K562 (cell line): ENCODE measurements at regions not wholly inside any gene's neighbourhood (a gene's known extent, or its start where the extent isn't known, plus 50 kb on each side); places are given as distances from the start of the nearest gene placed in this dataset.

Source experiments
- ATAC-seq: fragments of 200-7000 bp; cut with Tn5 transposase; 3 replicates; pipeline ENCODE4 v1.9.1; 2020; ENCODE audit warnings: moderate library complexity
- BruUV-seq: library from RNA; stranded (reverse); fragments of 400-500 nt; replicated peaks from 2 replicates; lab custom pipeline; 2021; lab: Mats Ljungman, UMichigan
- CTCF ChIA-PET: fragments of 300-600 bp; formaldehyde crosslinking; extraction: SDS; loops from one replicate; lab custom pipeline; 2021; ENCODE audit warnings: low intra/inter-chr PET ratio; lab: Yijun Ruan, JAX
- POLR2A ChIA-PET: fragments of 300-600, 350-650 bp; sonication (Branson Sonifier 250); formaldehyde crosslinking; extraction: SDS; loops from one replicate; lab custom pipeline; 2021; ENCODE audit warnings: antibody characterized with exemption, inconsistent platforms; lab: Yijun Ruan, JAX
- DNase-seq, 4 experiments: peaks; one replicate each; pipeline versions ENCODE4 v3.0.0 to v3.0.0-alpha.2; 2011 to 2018; ENCODE audit warnings: low spot score in 3 of 4, mixed read lengths in 3 of 4; ENCODE audit errors: extremely low read depth in 1 of 4
- FAIRE-seq: peaks from 2 replicates; lab custom pipeline; 2011; peaks lifted over from hg19 to GRCh38; lab: Jason Lieb, UNC
- H2AFZ ChIP-seq: 2 replicates; pipeline ENCODE4 v1.6.0; 2011; ENCODE audit warnings: low read depth, low read length, control low read depth, inconsistent platforms
- H3K27ac ChIP-seq: fragments of 200-600 bp; 3 replicates; pipeline ENCODE4 v1.8.0; 2011; ENCODE audit warnings: low read depth, mild to moderate bottlenecking, control low read depth, inconsistent platforms, low read length, moderate library complexity, mixed read lengths; ENCODE audit errors: extremely low read depth
- H3K27me3 ChIP-seq, 2 experiments: fragments of 300-600 bp in 1 of 2; 2 replicates in 1 of 2; 3 replicates in 1 of 2; pipeline versions ENCODE4 v1.6.0 to v1.8.0; 2011; ENCODE audit warnings: inconsistent platforms in 2 of 2, low read length in 2 of 2, mild to moderate bottlenecking in 1 of 2, mixed read lengths in 1 of 2, moderate library complexity in 1 of 2; ENCODE audit not compliant: control insufficient read depth in 2 of 2, insufficient read depth in 2 of 2
- H3K36me3 ChIP-seq: fragments of 300-600 bp; 3 replicates; pipeline ENCODE4 v1.8.0; 2011; ENCODE audit warnings: mild to moderate bottlenecking, low read length, inconsistent platforms; ENCODE audit not compliant: control insufficient read depth, insufficient read depth
- H3K4me1 ChIP-seq, 2 experiments: fragments of 200-600 bp in 1 of 2; replicated peaks in 1 of 2; 2 replicates in 1 of 2; 3 replicates in 1 of 2; pipeline versions ENCODE4 v1.5.1 to v1.8.0; 2011; ENCODE audit warnings: inconsistent platforms in 2 of 2, low read length in 2 of 2, mild to moderate bottlenecking in 1 of 2, mixed read lengths in 1 of 2, moderate library complexity in 1 of 2; ENCODE audit not compliant: control insufficient read depth in 2 of 2, insufficient read depth in 2 of 2
- H3K4me2 ChIP-seq: 2 replicates; pipeline ENCODE4 v1.6.1; 2011; ENCODE audit warnings: low read length, control low read depth, inconsistent platforms, mixed read lengths; ENCODE audit not compliant: insufficient read depth
- H3K4me3 ChIP-seq: fragments of 200-600 bp; sonication (generic), shearing (Covaris generic); 2 replicates; pipeline ENCODE4 v1.5.1; 2016; ENCODE audit warnings: control low read depth, inconsistent platforms
- H3K79me2 ChIP-seq: fragments of 200-600 bp; 3 replicates; pipeline ENCODE4 v1.8.0; 2011; ENCODE audit warnings: low read length, inconsistent platforms; ENCODE audit not compliant: control insufficient read depth, insufficient read depth
- H3K9ac ChIP-seq, 2 experiments: 2 replicates each; pipeline versions ENCODE4 v1.6.0 to v1.6.1; 2011; ENCODE audit warnings: low read depth in 2 of 2, low read length in 2 of 2, control low read depth in 1 of 2, inconsistent platforms in 1 of 2, mild to moderate bottlenecking in 1 of 2, mixed read lengths in 1 of 2; ENCODE audit not compliant: insufficient read depth in 1 of 2
- H3K9me1 ChIP-seq: one replicate; pipeline ENCODE4 v1.6.0; 2011; ENCODE audit warnings: inconsistent platforms, mild to moderate bottlenecking, low read length, moderate library complexity; ENCODE audit not compliant: control insufficient read depth, insufficient read depth
- H3K9me3 ChIP-seq: replicated peaks from 2 replicates; pipeline ENCODE4 v1.5.1; 2011; ENCODE audit warnings: low read depth, low read length, inconsistent platforms; ENCODE audit not compliant: control insufficient read depth, insufficient read depth
- H4K20me1 ChIP-seq: replicated peaks from 2 replicates; pipeline ENCODE4 v1.6.1; 2011; ENCODE audit warnings: low read length, inconsistent platforms, mixed read lengths; ENCODE audit not compliant: control insufficient read depth, insufficient read depth
- BRF1 ChIP-seq: IDR thresholded peaks from 3 replicates; pipeline ENCODE4 v1.6.1; 2011; ENCODE audit warnings: borderline replicate concordance, mild to moderate bottlenecking; ENCODE audit not compliant: insufficient read length; ENCODE audit errors: extremely low read depth
- DEAF1 ChIP-seq: fragments of 450-650 bp; formaldehyde crosslinking; IDR thresholded peaks from 2 replicates; pipeline ENCODE4 v1.4.0; 2020; ENCODE audit warnings: mild to moderate bottlenecking, moderate library complexity
- DLX4 ChIP-seq: fragments of 250-450 bp; sonication (Bioruptor Pico); IDR thresholded peaks from 2 replicates; pipeline ENCODE4 v1.6.1; 2021; ENCODE audit warnings: mild to moderate bottlenecking
- DMBX1 ChIP-seq: fragments of 250-450 bp; sonication (Bioruptor Pico); IDR thresholded peaks from 2 replicates; pipeline ENCODE4 v1.8.0; 2022; ENCODE audit warnings: inconsistent platforms, mild to moderate bottlenecking, moderate library complexity, borderline replicate concordance
- FOXA1 ChIP-seq: fragments of 450-650 bp; IDR thresholded peaks from 2 replicates; pipeline ENCODE4 v1.6.1; 2016; ENCODE audit warnings: mild to moderate bottlenecking, borderline replicate concordance
- HIVEP1 ChIP-seq: fragments of 250-450 bp; sonication (Bioruptor Pico); IDR thresholded peaks from 2 replicates; pipeline ENCODE4 v1.4.0; 2020; ENCODE audit warnings: mild to moderate bottlenecking
- HNRNPLL ChIP-seq: fragments of 200-400 bp; formaldehyde crosslinking; IDR thresholded peaks from 2 replicates; pipeline ENCODE4 v1.6.1; 2017; ENCODE audit warnings: low read length, low read depth, mild to moderate bottlenecking; ENCODE audit not compliant: poor library complexity, severe bottlenecking
- NFRKB ChIP-seq: fragments of 450-650 bp; IDR thresholded peaks from 2 replicates; pipeline ENCODE4 v1.6.1; 2016; ENCODE audit warnings: low read depth
- NR2F6 ChIP-seq: fragments of 450-650 bp; formaldehyde crosslinking; IDR thresholded peaks from 2 replicates; pipeline ENCODE4 v1.4.0; 2020; ENCODE audit warnings: mild to moderate bottlenecking
- RAD21 ChIP-seq, 2 experiments: fragments of 250-450 bp in 1 of 2; fragments of 450-650 bp in 1 of 2; sonication (Bioruptor Pico) in 1 of 2; formaldehyde crosslinking in 1 of 2; IDR thresholded peaks in 1 of 2; conservative IDR thresholded peaks in 1 of 2; 2 replicates each; pipeline versions ENCODE4 v1.4.0 to v1.8.0; 2020 to 2022; ENCODE audit warnings: mild to moderate bottlenecking in 2 of 2, moderate library complexity in 1 of 2
- SRF ChIP-seq, 2 experiments: fragments of 250-450, 450-650 bp in 1 of 2; sonication (Bioruptor Pico) in 1 of 2; sonication (generic) in 1 of 2; formaldehyde crosslinking; IDR thresholded peaks; 2 replicates each; pipeline versions ENCODE4 v1.5.0 to v1.5.1; 2020 to 2022; ENCODE audit warnings: mild to moderate bottlenecking in 1 of 2, missing genetic modification reagents in 1 of 2
- THRA ChIP-seq: fragments of 450-650 bp; IDR thresholded peaks from 2 replicates; pipeline ENCODE4 v1.6.1; 2017; ENCODE audit warnings: mild to moderate bottlenecking, moderate library complexity
- ZNF217 ChIP-seq: sonication (generic); formaldehyde crosslinking; IDR thresholded peaks from 2 replicates; pipeline ENCODE4 v1.8.0; 2022; ENCODE audit warnings: mild to moderate bottlenecking, missing genetic modification reagents
- ZNF76 ChIP-seq: fragments of 250-450 bp; sonication (Bioruptor Pico); IDR thresholded peaks from 2 replicates; pipeline ENCODE4 v1.4.0; 2020; ENCODE audit warnings: mild to moderate bottlenecking, moderate library complexity, borderline replicate concordance
- WGBS: fragments of 100-300 bp; shearing (Covaris generic); methylation state at CpG from one replicate; pipeline ENCODE4 v1.1.6; 2016; ENCODE audit warnings: low coverage, mixed read lengths; ENCODE audit not compliant: insufficient coverage; ENCODE audit errors: missing lambda C conversion rate; 5-methylcytosine and 5-hydroxymethylcytosine counted together
- in situ Hi-C: fragments of 300-500 bp; cut with MboI; formaldehyde crosslinking; loops from 4 replicates; pipeline ENCODE4 v1.15.0; 2018; ENCODE audit warnings: inconsistent platforms, mixed read lengths
- intact Hi-C: fragments of 100-400 bp; cut with micrococcal nuclease; formaldehyde crosslinking; loops from 2 replicates; pipeline ENCODE4 v1.14.2; 2022
- TF ChIP-seq, protein P1 (sequence below): fragments of 450-650 bp; IDR thresholded peaks from 2 replicates; pipeline ENCODE4 v1.6.1; 2018; ENCODE audit not compliant: partially characterized antibody

DNA sequence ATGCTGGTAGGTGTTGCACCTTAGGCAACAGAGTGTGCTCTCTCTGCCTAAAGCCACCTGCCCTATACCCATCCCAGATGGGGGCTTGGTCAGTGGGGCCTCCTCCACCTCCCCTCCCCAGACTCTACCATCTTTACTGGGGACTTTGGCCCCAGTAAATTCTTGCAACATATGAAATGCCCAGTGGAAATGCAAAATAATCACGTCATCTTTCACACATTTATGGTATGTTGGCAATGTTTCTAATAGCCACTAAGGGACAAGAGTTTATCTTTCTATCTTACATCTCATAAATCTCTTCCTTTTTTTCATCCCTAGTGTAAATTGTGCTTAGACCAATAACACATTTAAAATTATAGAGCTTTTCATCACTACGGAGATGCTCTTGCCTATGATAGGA, 103.0 kb upstream of the MAML3 start:
- Histone ChIP-seq H3K9me1 (no peaks in the 10 kb centered on the region), H3K4me3 (no peak overlapping the region), H3K4me1 (peaks cover 0 to 9% of the 10 kb centered on the region in 2 experiments; a peak in 2 of 5 replicates), H3K79me2 (no peaks in the 10 kb centered on the region), H2AFZ (no peak overlapping the region), H3K27ac (no peak overlapping the region), H3K36me3 (no peaks in the 10 kb centered on the region), H3K9ac (no peak overlapping the region), H3K27me3 (peaks cover 0 to 16% of the 10 kb centered on the region in 2 experiments; a peak in 2 of 5 replicates), H3K4me2 (no peak overlapping the region), H3K9me3 (no peaks in the 10 kb centered on the region), H4K20me1 (no peaks in the 10 kb centered on the region)
- ChIA-PET POLR2A (interaction anchor here (0.8 kb wide), 1 partner anchor 11 kb away, joined by 3 read pairs; no protein-coding TSS in a partner anchor), CTCF (no interaction called here)
- BruUV-seq, result no TSS peak
- WGBS, result 4% methylated on average over 2 of the region's 2 CpGs
- intact Hi-C loops, result loop anchor here (10.0 kb wide), 1 partner anchor 502 kb away; no protein-coding TSS in a partner anchor
- no peak for TF ChIP-seq DLX4 (CRISPR knock-in tag)
- no peak for TF ChIP-seq ZNF76 (CRISPR knock-in tag)
- no peak for TF ChIP-seq RAD21 (CRISPR knock-in tag; conservative IDR thresholded peaks at IDR 0.05 in 1 of 2, IDR thresholded peaks at IDR 0.05 in 1 of 2)
- no peak for TF ChIP-seq NR2F6
- no peak for TF ChIP-seq SRF (CRISPR knock-in tag; IDR thresholded peaks at IDR 0.05)
- TF ChIP-seq, protein P1, sequence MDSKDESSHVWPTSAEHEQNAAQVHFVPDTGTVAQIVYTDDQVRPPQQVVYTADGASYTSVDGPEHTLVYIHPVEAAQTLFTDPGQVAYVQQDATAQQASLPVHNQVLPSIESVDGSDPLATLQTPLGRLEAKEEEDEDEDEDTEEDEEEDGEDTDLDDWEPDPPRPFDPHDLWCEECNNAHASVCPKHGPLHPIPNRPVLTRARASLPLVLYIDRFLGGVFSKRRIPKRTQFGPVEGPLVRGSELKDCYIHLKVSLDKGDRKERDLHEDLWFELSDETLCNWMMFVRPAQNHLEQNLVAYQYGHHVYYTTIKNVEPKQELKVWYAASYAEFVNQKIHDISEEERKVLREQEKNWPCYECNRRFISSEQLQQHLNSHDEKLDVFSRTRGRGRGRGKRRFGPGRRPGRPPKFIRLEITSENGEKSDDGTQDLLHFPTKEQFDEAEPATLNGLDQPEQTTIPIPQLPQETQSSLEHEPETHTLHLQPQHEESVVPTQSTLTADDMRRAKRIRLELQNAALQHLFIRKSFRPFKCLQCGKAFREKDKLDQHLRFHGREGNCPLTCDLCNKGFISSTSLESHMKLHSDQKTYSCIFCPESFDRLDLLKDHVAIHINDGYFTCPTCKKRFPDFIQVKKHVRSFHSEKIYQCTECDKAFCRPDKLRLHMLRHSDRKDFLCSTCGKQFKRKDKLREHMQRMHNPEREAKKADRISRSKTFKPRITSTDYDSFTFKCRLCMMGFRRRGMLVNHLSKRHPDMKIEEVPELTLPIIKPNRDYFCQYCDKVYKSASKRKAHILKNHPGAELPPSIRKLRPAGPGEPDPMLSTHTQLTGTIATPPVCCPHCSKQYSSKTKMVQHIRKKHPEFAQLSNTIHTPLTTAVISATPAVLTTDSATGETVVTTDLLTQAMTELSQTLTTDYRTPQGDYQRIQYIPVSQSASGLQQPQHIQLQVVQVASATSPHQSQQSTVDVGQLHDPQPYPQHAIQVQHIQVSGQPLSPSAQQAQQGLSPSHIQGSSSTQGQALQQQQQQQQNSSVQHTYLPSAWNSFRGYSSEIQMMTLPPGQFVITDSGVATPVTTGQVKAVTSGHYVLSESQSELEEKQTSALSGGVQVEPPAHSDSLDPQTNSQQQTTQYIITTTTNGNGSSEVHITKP, result no peak
- no peak for TF ChIP-seq DEAF1 (CRISPR knock-in tag)
- TF ChIP-seq DMBX1 (CRISPR knock-in tag), result no peak
- TF ChIP-seq ZNF217 (CRISPR knock-in tag), result no peak
- no peak for TF ChIP-seq NFRKB
- TF ChIP-seq THRA, result no peak
- no peak for TF ChIP-seq BRF1
- TF ChIP-seq FOXA1, result no peak
- TF ChIP-seq HNRNPLL, result no peak
- no peak for TF ChIP-seq HIVEP1 (CRISPR knock-in tag)
- DNase-seq (no peak), FAIRE-seq (no peak), ATAC-seq (no peak)
- in situ Hi-C loops, result loop anchor here (10.0 kb wide), 1 partner anchor 222 kb away; no protein-coding TSS in a partner anchor
